GM12878 (cell line): ENCODE measurements at regions not wholly inside any gene's neighbourhood (a gene's known extent, or its start where the extent isn't known, plus 50 kb on each side); places are given as distances from the start of the nearest gene placed in this dataset.

Experiments used
- ATAC-seq: fragments of 200-7000 bp; cut with Tn5 transposase; 3 replicates; pipeline ENCODE4 v1.9.1; 2020; ENCODE audit warnings: mild to moderate bottlenecking, moderate library complexity
- BruUV-seq: library from RNA; stranded (reverse); fragments of 400-500 nt; replicated peaks from 2 replicates; lab custom pipeline; 2021; lab: Mats Ljungman, UMichigan
- CTCF ChIA-PET: fragments of 300-600 bp; sonication (Branson Sonifier 250); formaldehyde crosslinking; extraction: SDS; loops from one replicate; lab custom pipeline; 2021; ENCODE audit warnings: inconsistent platforms; lab: Yijun Ruan, JAX
- POLR2A ChIA-PET: fragments of 350-600 bp; formaldehyde crosslinking; extraction: SDS; loops from one replicate; lab custom pipeline; 2021; ENCODE audit warnings: inconsistent platforms; lab: Charles Lee
- RAD21 ChIA-PET: fragments of 300-600 bp; sonication (Branson Sonifier 250); formaldehyde crosslinking; loops from one replicate; lab custom pipeline; 2023; ENCODE audit warnings: antibody characterized with exemption; ENCODE audit not compliant: unreplicated experiment; lab: Charles Lee
- SMC1A ChIA-PET: fragments of 300-600 bp; sonication (Branson Sonifier 250); formaldehyde crosslinking; loops from one replicate; lab custom pipeline; 2023; ENCODE audit not compliant: unreplicated experiment, uncharacterized antibody; lab: Charles Lee
- DNase-seq: peaks from one replicate; pipeline ENCODE4 v3.0.0-alpha.2; 2011; ENCODE audit warnings: low read depth, low spot score
- FAIRE-seq: peaks from 3 replicates; lab custom pipeline; 2011; peaks lifted over from hg19 to GRCh38; lab: Jason Lieb, UNC
- H2AFZ ChIP-seq: 2 replicates; pipeline ENCODE4 v1.6.0; 2011; ENCODE audit warnings: low read depth, low read length, control low read depth; ENCODE audit not compliant: control insufficient read depth
- H3K27ac ChIP-seq: 2 replicates; pipeline ENCODE4 v1.5.1; 2011; ENCODE audit warnings: control low read depth; ENCODE audit not compliant: control insufficient read depth, insufficient read depth
- H3K27me3 ChIP-seq, 2 experiments: replicated peaks in 1 of 2; 2 replicates each; pipeline versions ENCODE4 v1.6.0 to v1.6.1; 2011; ENCODE audit warnings: low read length in 1 of 2; ENCODE audit not compliant: control insufficient read depth in 2 of 2, insufficient read depth in 2 of 2
- H3K36me3 ChIP-seq, 2 experiments: 2 replicates each; pipeline ENCODE4 v1.5.1; 2011; ENCODE audit warnings: low read length in 1 of 2; ENCODE audit not compliant: control insufficient read depth in 2 of 2, insufficient read depth in 2 of 2
- H3K4me1 ChIP-seq: 2 replicates; pipeline ENCODE4 v1.6.1; 2011; ENCODE audit warnings: mild to moderate bottlenecking, low read length, moderate library complexity, mixed read lengths; ENCODE audit not compliant: control insufficient read depth, insufficient read depth
- H3K4me2 ChIP-seq: 2 replicates; pipeline ENCODE4 v1.6.0; 2011; ENCODE audit warnings: control low read depth; ENCODE audit not compliant: control insufficient read depth, insufficient read depth
- H3K4me3 ChIP-seq: fragments of 200-600 bp; sonication (generic); 2 replicates; pipeline ENCODE4 v1.5.1; 2016
- H3K79me2 ChIP-seq: 2 replicates; pipeline ENCODE4 v1.6.0; 2011; ENCODE audit warnings: low read length; ENCODE audit not compliant: control insufficient read depth, insufficient read depth
- H3K9ac ChIP-seq: 2 replicates; pipeline ENCODE4 v1.8.0; 2011; ENCODE audit warnings: low read length, control low read depth, mixed read lengths; ENCODE audit not compliant: control insufficient read depth, insufficient read depth
- H3K9me3 ChIP-seq: replicated peaks from 3 replicates; pipeline ENCODE4 v1.5.1; 2011; ENCODE audit warnings: mild to moderate bottlenecking, low read length; ENCODE audit not compliant: control insufficient read depth, insufficient read depth
- H4K20me1 ChIP-seq: 2 replicates; pipeline ENCODE4 v1.6.0; 2011; ENCODE audit not compliant: control insufficient read depth, insufficient read depth
- CBFB ChIP-seq: IDR thresholded peaks from 2 replicates; pipeline ENCODE4 v1.6.1; 2016; ENCODE audit warnings: antibody characterized with exemption, low read depth
- CHD2 ChIP-seq: IDR thresholded peaks from 2 replicates; pipeline ENCODE4 v1.6.1; 2011; ENCODE audit warnings: low read depth, low read length, improper control_type of control experiment, borderline replicate concordance
- CREB1 ChIP-seq: IDR thresholded peaks from 2 replicates; pipeline ENCODE4 v1.6.1; 2012; ENCODE audit warnings: low read depth, mild to moderate bottlenecking, inconsistent platforms
- JUND ChIP-seq: IDR thresholded peaks from 2 replicates; pipeline ENCODE4 v1.6.1; 2012; ENCODE audit warnings: low read depth, mild to moderate bottlenecking, low read length, improper control_type of control experiment, moderate library complexity
- MEF2A ChIP-seq: IDR thresholded peaks from 2 replicates; pipeline ENCODE4 v1.6.1; 2011; ENCODE audit warnings: low read depth, mild to moderate bottlenecking, low read length, moderate library complexity; ENCODE audit not compliant: insufficient read depth
- PAX5 ChIP-seq: IDR thresholded peaks from 2 replicates; pipeline ENCODE4 v1.6.1; 2011; ENCODE audit warnings: low read depth, low read length, borderline replicate concordance
- POU2F2 ChIP-seq: IDR thresholded peaks from 3 replicates; pipeline ENCODE4 v1.6.1; 2011; ENCODE audit warnings: low read depth, mild to moderate bottlenecking, low read length, borderline replicate concordance
- SMAD1 ChIP-seq: fragments of 450-650 bp; IDR thresholded peaks from 2 replicates; pipeline ENCODE4 v1.6.1; 2018; ENCODE audit warnings: mild to moderate bottlenecking, low read depth; ENCODE audit not compliant: partially characterized antibody
- SRF ChIP-seq, 2 experiments: IDR thresholded peaks; 2 replicates each; pipeline ENCODE4 v1.6.1; 2011; ENCODE audit warnings: low read depth in 2 of 2, low read length in 2 of 2, mild to moderate bottlenecking in 1 of 2, moderate library complexity in 1 of 2
- TBL1XR1 ChIP-seq: IDR thresholded peaks from 2 replicates; pipeline ENCODE4 v1.6.1; 2012; ENCODE audit warnings: low read depth, low read length, improper control_type of control experiment
- TCF3 ChIP-seq: IDR thresholded peaks from 2 replicates; pipeline ENCODE4 v1.6.1; 2012; ENCODE audit warnings: low read depth, mild to moderate bottlenecking, low read length, borderline replicate concordance; ENCODE audit not compliant: insufficient read depth
- TCF7 ChIP-seq: IDR thresholded peaks from 2 replicates; pipeline ENCODE4 v1.6.1; 2014; ENCODE audit warnings: antibody characterized with exemption, borderline replicate concordance
- WGBS: methylation state at CpG from one replicate; pipeline ENCODE4 v1.1.6; 2016; ENCODE audit warnings: low lambda C conversion rate; ENCODE audit not compliant: insufficient replicate concordance, insufficient coverage; ENCODE audit errors: missing lambda C conversion rate; 5-methylcytosine and 5-hydroxymethylcytosine counted together
- in situ Hi-C: fragments of 300-500 bp; cut with MboI; formaldehyde crosslinking; loops from 9 replicates; pipeline ENCODE4 v1.14.3; 2018; ENCODE audit warnings: mixed read lengths
- intact Hi-C: fragments of 100-400 bp; cut with micrococcal nuclease; formaldehyde crosslinking; loops from one replicate; pipeline ENCODE4 v1.14.2; 2022; ENCODE audit not compliant: unreplicated experiment
- TF ChIP-seq, protein P1 (sequence below): IDR thresholded peaks from 2 replicates; pipeline ENCODE4 v1.6.1; 2012; ENCODE audit warnings: low read depth, low read length, improper control_type of control experiment
- TF ChIP-seq, protein P2 (sequence below): IDR thresholded peaks from 2 replicates; pipeline ENCODE4 v1.6.1; 2011; ENCODE audit warnings: borderline replicate concordance, low read depth, mild to moderate bottlenecking, moderate library complexity, mixed read lengths, low read length; ENCODE audit not compliant: insufficient read depth; ENCODE audit errors: extremely low read length
- TF ChIP-seq, protein P3 (sequence below): IDR thresholded peaks from 2 replicates; pipeline ENCODE4 v1.6.1; 2011; ENCODE audit warnings: mild to moderate bottlenecking, low read depth, low read length, moderate library complexity; ENCODE audit not compliant: insufficient replicate concordance

DNA sequence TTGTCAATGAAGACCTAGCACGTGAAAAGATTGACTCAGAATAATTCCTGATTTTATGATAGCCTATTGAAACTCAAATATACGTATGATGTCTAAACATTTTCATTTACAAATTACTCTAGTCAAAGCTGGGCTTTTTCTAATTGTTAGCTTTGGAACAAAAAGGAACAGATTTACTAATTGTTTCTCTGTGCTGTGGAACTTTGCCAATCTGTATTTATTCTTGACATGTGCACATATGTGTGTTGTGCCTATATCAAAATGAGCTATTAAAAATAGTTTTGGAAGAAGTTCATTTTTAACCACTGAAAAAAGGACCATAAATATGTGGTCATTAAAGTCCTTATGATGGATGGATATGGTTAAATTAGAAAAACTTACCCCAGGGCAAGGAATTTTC lies 85.4 kb upstream of the PACRGL start:
- CTCF ChIA-PET = interaction anchor here (0.6 kb wide), 1 partner anchor 298 kb away, joined by 3 read pairs; no protein-coding TSS in a partner anchor
- Histone ChIP-seq H3K27me3 (no peaks in the 10 kb centered on the region), H2AFZ (no peak overlapping the region), H3K79me2 (no peaks in the 10 kb centered on the region), H3K4me3 (no peak overlapping the region), H3K36me3 (no peaks in the 10 kb centered on the region), H3K9ac (no peak overlapping the region), H3K27ac (no peak overlapping the region), H4K20me1 (no peaks in the 10 kb centered on the region), H3K9me3 (no peaks in the 10 kb centered on the region), H3K4me1 (no peaks in the 10 kb centered on the region), H3K4me2 (no peak overlapping the region)
- SMC1A ChIA-PET = interaction anchor here (0.7 to 2.1 kb wide), 3 partner anchors 13 to 34 kb away, joined by 3 to 4 read pairs (median 3); no protein-coding TSS in a partner anchor
- in situ Hi-C loops (no loop called here), intact Hi-C loops (no loop called here)
- BruUV-seq = no TSS peak
- DNase-seq (no peak), FAIRE-seq (no peak), ATAC-seq (no peak)
- no peak for TF ChIP-seq CBFB
- TF ChIP-seq, protein P1, sequence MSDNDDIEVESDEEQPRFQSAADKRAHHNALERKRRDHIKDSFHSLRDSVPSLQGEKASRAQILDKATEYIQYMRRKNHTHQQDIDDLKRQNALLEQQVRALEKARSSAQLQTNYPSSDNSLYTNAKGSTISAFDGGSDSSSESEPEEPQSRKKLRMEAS = no peak
- 16% methylated on average over 2 of the region's 2 CpGs for WGBS
- RAD21 ChIA-PET = no interaction called here
- POLR2A ChIA-PET = no interaction called here

DNA sequence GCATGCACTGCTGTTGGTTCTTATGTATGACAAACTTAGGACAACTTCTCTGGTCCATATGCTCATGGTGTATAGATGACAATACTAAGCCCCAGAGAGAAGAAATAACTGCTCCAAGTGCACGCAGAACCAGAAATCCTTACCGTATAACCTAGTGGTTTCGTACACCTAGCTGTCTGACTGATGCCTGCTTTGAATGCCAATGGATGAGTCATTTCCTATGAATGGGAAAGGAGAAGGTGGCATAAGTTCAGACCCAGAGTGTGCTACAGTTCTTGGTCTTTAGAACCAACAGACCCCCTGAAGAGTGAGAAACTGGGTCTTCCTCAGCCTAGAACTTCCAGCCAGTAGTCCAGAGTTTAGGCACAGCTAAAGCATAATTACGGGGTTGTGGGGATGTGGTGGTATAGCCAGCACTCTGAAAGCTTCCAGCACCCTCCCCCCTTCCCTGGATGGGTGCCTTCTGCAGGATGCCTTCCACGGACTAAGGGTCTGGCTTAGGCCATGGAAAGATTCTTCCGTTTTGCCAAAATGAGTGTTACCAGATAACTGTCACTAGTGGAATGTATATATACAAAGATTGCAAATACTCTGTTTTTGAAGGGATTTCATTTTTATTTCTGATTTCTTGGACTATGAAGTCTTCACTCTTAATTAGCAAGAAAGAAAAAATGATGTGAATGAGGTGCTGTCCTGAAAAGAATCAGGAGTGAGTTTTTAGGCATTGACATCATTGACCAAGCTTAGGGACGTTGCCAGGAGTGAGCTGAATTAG lies 84.6 kb upstream of the PACRGL start:
- intact Hi-C loops (no loop called here), in situ Hi-C loops (no loop called here)
- Histone ChIP-seq H3K4me2 (no peak overlapping the region), H3K36me3 (no peaks in the 10 kb centered on the region), H3K9me3 (no peaks in the 10 kb centered on the region), H3K79me2 (no peaks in the 10 kb centered on the region), H3K27me3 (no peaks in the 10 kb centered on the region), H3K4me3 (no peak overlapping the region), H3K4me1 (no peaks in the 10 kb centered on the region), H2AFZ (no peak overlapping the region), H3K27ac (no peak overlapping the region), H3K9ac (no peak overlapping the region), H4K20me1 (no peaks in the 10 kb centered on the region)
- ChIA-PET SMC1A (interaction anchor here (1.2 to 2.1 kb wide), 2 partner anchors 13 to 33 kb away, joined by 3 to 4 read pairs; no protein-coding TSS in a partner anchor), RAD21 (no interaction called here), POLR2A (no interaction called here), CTCF (no interaction called here)
- ATAC-seq = no peak
- FAIRE-seq = no peak
- 45% methylated on average over 7 of the region's 7 CpGs for WGBS
- no peak for DNase-seq
- TF ChIP-seq TBL1XR1 = no peak
- TF ChIP-seq SMAD1 = no peak
- TF ChIP-seq, protein P2, sequence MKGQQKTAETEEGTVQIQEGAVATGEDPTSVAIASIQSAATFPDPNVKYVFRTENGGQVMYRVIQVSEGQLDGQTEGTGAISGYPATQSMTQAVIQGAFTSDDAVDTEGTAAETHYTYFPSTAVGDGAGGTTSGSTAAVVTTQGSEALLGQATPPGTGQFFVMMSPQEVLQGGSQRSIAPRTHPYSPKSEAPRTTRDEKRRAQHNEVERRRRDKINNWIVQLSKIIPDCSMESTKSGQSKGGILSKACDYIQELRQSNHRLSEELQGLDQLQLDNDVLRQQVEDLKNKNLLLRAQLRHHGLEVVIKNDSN = no peak
- no peak for TF ChIP-seq CHD2
- TF ChIP-seq TCF7 = no peak
- TF ChIP-seq TCF3 = no peak
- no peak for TF ChIP-seq PAX5
- TF ChIP-seq SRF (IDR thresholded peaks at IDR 0.05; ENCODE audit: low read depth in 2 of 2, low read length in 2 of 2) = no peak
- TF ChIP-seq CREB1 = no peak
- TF ChIP-seq JUND = no peak
- no peak for TF ChIP-seq POU2F2
- TF ChIP-seq, protein P3, sequence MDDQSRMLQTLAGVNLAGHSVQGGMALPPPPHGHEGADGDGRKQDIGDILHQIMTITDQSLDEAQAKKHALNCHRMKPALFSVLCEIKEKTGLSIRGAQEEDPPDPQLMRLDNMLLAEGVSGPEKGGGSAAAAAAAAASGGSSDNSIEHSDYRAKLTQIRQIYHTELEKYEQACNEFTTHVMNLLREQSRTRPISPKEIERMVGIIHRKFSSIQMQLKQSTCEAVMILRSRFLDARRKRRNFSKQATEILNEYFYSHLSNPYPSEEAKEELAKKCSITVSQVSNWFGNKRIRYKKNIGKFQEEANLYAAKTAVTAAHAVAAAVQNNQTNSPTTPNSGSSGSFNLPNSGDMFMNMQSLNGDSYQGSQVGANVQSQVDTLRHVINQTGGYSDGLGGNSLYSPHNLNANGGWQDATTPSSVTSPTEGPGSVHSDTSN = no peak
- TF ChIP-seq MEF2A = no peak
- BruUV-seq = no TSS peak
